Heart left ventricle (tissue), 13 donors: ENCODE measurements at regions not wholly inside any gene's neighbourhood (a gene's known extent, or its start where the extent isn't known, plus 50 kb on each side); places are given as distances from the start of the nearest gene placed in this dataset.

Experiments used
- POLR2A ChIP-seq, 2 donors: fragments of 450-650 bp; IDR thresholded peaks; one replicate each; pipeline ENCODE4 v1.6.1; 2017; ENCODE audit warnings: antibody characterized with exemption in 2 of 2, mild to moderate bottlenecking in 2 of 2, moderate library complexity in 2 of 2
- TF ChIP-seq, protein P1 (sequence below), 12 donors: fragments of 200-600 bp; sonication (generic) in 4 of 12; IDR thresholded peaks; one replicate each; pipeline versions ENCODE4 v1.5.0 to v1.8.0; 2018 to 2022; ENCODE audit warnings: antibody characterized with exemption in 12 of 12, mild to moderate bottlenecking in 5 of 12
- donor health status: ischemic (EF 13 %, LVEDD 7.1; RV severe dilation, severe dysfunction).
- donor health status: DM: no; HTN: yes; CAD: no.
- donor health status: DM: no; HTN: no; CAD: no.
- donor health status: ischemic (EF 25% LVEDD 6.9; RV normal size, moderate dysfunction).
- donor health status: ischemic (EF 25% LVEDD 5.7; RV mildly dilated, moderate dysfunction).
- donor health status: ischemic (EF 35%, LVEDD 5.7; RV mildly dilated, moderate dysfunction).
- donor health status: nonischemic (EF 11% LVEDD 7.7; RV severe dilation, severe dysfunction).
- donor health status: DM: yes; HTN: yes; CAD: no.
- donor health status: PGD.
- donor health status: ischemic (EF 29% LVEDD 5.4; RV normal size, mild dysfunction).
- donor health status: nonischemic (EF 23%, LVEDD 6.1; RV moderate dilation, normal function).

DNA sequence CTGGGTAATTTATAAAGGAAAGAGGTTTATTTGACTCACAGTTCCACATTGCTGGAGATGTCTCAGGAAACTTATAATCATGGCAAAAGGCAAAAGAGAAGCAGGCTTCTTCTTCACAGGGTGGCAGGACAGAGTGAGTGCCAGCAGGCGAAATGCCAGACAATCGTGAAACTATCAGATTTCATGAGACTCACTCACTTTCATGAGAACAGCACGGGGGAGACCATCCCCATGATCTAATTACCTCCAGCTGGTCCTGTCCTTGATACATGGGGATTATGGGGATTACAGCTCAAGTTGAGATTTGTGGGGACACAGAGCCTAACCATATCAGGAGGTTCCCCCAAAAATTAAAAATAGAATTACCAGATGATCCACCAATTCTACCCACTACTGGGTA, 675.5 kb upstream of the SLC8A1 start:
- TF ChIP-seq, protein P1, sequence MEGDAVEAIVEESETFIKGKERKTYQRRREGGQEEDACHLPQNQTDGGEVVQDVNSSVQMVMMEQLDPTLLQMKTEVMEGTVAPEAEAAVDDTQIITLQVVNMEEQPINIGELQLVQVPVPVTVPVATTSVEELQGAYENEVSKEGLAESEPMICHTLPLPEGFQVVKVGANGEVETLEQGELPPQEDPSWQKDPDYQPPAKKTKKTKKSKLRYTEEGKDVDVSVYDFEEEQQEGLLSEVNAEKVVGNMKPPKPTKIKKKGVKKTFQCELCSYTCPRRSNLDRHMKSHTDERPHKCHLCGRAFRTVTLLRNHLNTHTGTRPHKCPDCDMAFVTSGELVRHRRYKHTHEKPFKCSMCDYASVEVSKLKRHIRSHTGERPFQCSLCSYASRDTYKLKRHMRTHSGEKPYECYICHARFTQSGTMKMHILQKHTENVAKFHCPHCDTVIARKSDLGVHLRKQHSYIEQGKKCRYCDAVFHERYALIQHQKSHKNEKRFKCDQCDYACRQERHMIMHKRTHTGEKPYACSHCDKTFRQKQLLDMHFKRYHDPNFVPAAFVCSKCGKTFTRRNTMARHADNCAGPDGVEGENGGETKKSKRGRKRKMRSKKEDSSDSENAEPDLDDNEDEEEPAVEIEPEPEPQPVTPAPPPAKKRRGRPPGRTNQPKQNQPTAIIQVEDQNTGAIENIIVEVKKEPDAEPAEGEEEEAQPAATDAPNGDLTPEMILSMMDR (IDR thresholded peaks at IDR 0.05): no peak
- TF ChIP-seq POLR2A (IDR thresholded peaks at IDR 0.05): no peak
